ENCODE measurements at regions not wholly inside any gene's neighbourhood (a gene's known extent, or its start where the extent isn't known, plus 50 kb on each side); places are given as distances from the start of the nearest gene placed in this dataset.
A peak's percentile ranks its signal among the peaks of the same experiment; 100 is the strongest.

GRCh38 chr9:4386819-4387218 lies 87.0 kb upstream of the GLIS3 start:
- no peaks in the 10 kb centered on the region for H3K9me3 ChIP-seq (ENCODE audit: insufficient read depth, low read depth, low read length)
- no peak overlapping the region for H3K4me3 ChIP-seq (ENCODE audit: low read length, poor library complexity, severe bottlenecking)
- H3F3A ChIP-seq (ENCODE audit: low read depth) = no peaks in the 10 kb centered on the region
- H2AFZ ChIP-seq (ENCODE audit: low read length) = no peak overlapping the region
- H4K20me1 ChIP-seq (ENCODE audit: insufficient read depth, low read length, poor library complexity, severe bottlenecking) = no peaks in the 10 kb centered on the region
- H3K27me3 ChIP-seq (ENCODE audit: insufficient read depth, low read length, poor library complexity, severe bottlenecking) = peaks cover 7% of the 10 kb centered on the region
- H3K4me2 ChIP-seq (ENCODE audit: low read depth, low read length, poor library complexity, severe bottlenecking) = no peak overlapping the region
- no peaks in the 10 kb centered on the region for H3K79me2 ChIP-seq (ENCODE audit: insufficient read depth, low read length)
- H3K9ac ChIP-seq (ENCODE audit: low read depth, low read length, poor library complexity, severe bottlenecking) = no peak overlapping the region
- H3K36me3 ChIP-seq (ENCODE audit: insufficient read depth, low read length) = no peaks in the 10 kb centered on the region
- no peaks in the 10 kb centered on the region for H3K4me1 ChIP-seq (ENCODE audit: insufficient read depth, low read length, poor library complexity, severe bottlenecking)
- TF ChIP-seq CTCF (conservative IDR thresholded peaks at IDR 0.05; ENCODE audit: low read length) (peak; percentile 38), EZH2phosphoT487 (IDR thresholded peaks at IDR 0.05; ENCODE audit: borderline replicate concordance) (no peak)
- H3K9me2 ChIP-seq (replicated peaks; ENCODE audit: low read depth, low read length) = no peaks in the 10 kb centered on the region

GRCh38 chr9:4384750-4385149 lies 84.9 kb upstream of the GLIS3 start:
- H2AFZ ChIP-seq (ENCODE audit: low read length) = no peak overlapping the region
- H3K4me1 ChIP-seq (ENCODE audit: insufficient read depth, low read length, poor library complexity, severe bottlenecking) = no peaks in the 10 kb centered on the region
- H3K4me2 ChIP-seq (ENCODE audit: low read depth, low read length, poor library complexity, severe bottlenecking) = no peak overlapping the region
- no peaks in the 10 kb centered on the region for H3K79me2 ChIP-seq (ENCODE audit: insufficient read depth, low read length)
- H3F3A ChIP-seq (ENCODE audit: low read depth) = no peaks in the 10 kb centered on the region
- TF ChIP-seq CTCF (conservative IDR thresholded peaks at IDR 0.05; ENCODE audit: low read length) (no peak), EZH2phosphoT487 (IDR thresholded peaks at IDR 0.05; ENCODE audit: borderline replicate concordance) (no peak)
- no peaks in the 10 kb centered on the region for H3K36me3 ChIP-seq (ENCODE audit: insufficient read depth, low read length)
- H3K9me2 ChIP-seq (replicated peaks; ENCODE audit: low read depth, low read length) = no peaks in the 10 kb centered on the region
- no peak overlapping the region for H3K9ac ChIP-seq (ENCODE audit: low read depth, low read length, poor library complexity, severe bottlenecking)
- H3K4me3 ChIP-seq (ENCODE audit: low read length, poor library complexity, severe bottlenecking) = no peak overlapping the region
- H3K9me3 ChIP-seq (ENCODE audit: insufficient read depth, low read depth, low read length) = no peaks in the 10 kb centered on the region
- no peaks in the 10 kb centered on the region for H3K27me3 ChIP-seq (ENCODE audit: insufficient read depth, low read length, poor library complexity, severe bottlenecking)
- no peaks in the 10 kb centered on the region for H4K20me1 ChIP-seq (ENCODE audit: insufficient read depth, low read length, poor library complexity, severe bottlenecking)

- peak; percentile 72 for TF ChIP-seq CTCF (conservative IDR thresholded peaks at IDR 0.05; ENCODE audit: low read length)
- no peak for TF ChIP-seq EZH2phosphoT487 (IDR thresholded peaks at IDR 0.05; ENCODE audit: borderline replicate concordance)
- Histone ChIP-seq H3K9me3 (ENCODE audit: insufficient read depth, low read depth, low read length) (no peaks in the 10 kb centered on the region), H3K4me2 (ENCODE audit: low read depth, low read length, poor library complexity, severe bottlenecking) (no peak overlapping the region), H3K9me2 (replicated peaks; ENCODE audit: low read depth, low read length) (no peaks in the 10 kb centered on the region), H3K4me1 (ENCODE audit: insufficient read depth, low read length, poor library complexity, severe bottlenecking) (no peaks in the 10 kb centered on the region), H3K36me3 (ENCODE audit: insufficient read depth, low read length) (no peaks in the 10 kb centered on the region), H2AFZ (ENCODE audit: low read length) (no peak overlapping the region), H3F3A (ENCODE audit: low read depth) (no peaks in the 10 kb centered on the region), H3K79me2 (ENCODE audit: insufficient read depth, low read length) (no peaks in the 10 kb centered on the region), H4K20me1 (ENCODE audit: insufficient read depth, low read length, poor library complexity, severe bottlenecking) (no peaks in the 10 kb centered on the region), H3K9ac (ENCODE audit: low read depth, low read length, poor library complexity, severe bottlenecking) (no peak overlapping the region), H3K4me3 (ENCODE audit: low read length, poor library complexity, severe bottlenecking) (no peak overlapping the region), H3K27me3 (ENCODE audit: insufficient read depth, low read length, poor library complexity, severe bottlenecking) (no peaks in the 10 kb centered on the region)
Observed at GRCh38 chr9:4382722-4383317, 83.0 kb upstream of the GLIS3 start.

Measured in Loucy (cell line).